ENCODE measurements at regions not wholly inside any gene's neighbourhood (a gene's known extent, or its start where the extent isn't known, plus 50 kb on each side); places are given as distances from the start of the nearest gene placed in this dataset.

DNA sequence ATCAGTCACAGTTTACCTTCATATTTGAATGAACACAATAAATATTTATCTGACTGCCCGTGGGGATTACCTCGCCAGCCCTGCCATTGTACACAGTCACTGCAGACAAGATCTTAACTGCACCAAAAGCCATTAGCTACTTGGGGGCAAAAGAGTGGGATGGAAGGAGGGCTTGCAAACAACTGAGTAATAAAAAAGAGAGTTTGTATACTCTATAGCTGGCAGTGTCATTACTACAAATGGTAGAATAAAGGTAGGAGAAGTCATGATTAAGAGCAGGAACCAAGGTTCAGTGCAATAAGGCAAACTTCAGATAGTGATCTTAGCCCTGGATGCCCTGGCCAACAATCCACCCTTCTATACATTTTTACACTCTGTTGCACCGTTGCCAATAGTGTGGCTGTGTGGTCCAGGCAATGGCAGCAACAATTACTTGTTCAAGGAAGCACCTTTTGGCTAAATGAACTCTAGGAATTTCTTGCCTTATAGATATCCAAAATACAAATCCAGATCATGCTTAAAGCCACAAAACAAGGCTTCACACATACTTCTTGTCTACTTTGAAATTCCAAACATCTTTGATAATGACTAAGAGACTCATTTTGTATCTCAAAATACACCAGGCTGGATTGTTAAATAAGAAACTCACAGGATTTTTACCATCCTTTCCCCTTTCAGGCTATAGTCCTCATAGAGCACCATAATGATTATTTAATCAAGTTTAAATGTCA, 955.4 kb upstream of the ADGRB3 start:
- TF ChIP-seq, protein P1, sequence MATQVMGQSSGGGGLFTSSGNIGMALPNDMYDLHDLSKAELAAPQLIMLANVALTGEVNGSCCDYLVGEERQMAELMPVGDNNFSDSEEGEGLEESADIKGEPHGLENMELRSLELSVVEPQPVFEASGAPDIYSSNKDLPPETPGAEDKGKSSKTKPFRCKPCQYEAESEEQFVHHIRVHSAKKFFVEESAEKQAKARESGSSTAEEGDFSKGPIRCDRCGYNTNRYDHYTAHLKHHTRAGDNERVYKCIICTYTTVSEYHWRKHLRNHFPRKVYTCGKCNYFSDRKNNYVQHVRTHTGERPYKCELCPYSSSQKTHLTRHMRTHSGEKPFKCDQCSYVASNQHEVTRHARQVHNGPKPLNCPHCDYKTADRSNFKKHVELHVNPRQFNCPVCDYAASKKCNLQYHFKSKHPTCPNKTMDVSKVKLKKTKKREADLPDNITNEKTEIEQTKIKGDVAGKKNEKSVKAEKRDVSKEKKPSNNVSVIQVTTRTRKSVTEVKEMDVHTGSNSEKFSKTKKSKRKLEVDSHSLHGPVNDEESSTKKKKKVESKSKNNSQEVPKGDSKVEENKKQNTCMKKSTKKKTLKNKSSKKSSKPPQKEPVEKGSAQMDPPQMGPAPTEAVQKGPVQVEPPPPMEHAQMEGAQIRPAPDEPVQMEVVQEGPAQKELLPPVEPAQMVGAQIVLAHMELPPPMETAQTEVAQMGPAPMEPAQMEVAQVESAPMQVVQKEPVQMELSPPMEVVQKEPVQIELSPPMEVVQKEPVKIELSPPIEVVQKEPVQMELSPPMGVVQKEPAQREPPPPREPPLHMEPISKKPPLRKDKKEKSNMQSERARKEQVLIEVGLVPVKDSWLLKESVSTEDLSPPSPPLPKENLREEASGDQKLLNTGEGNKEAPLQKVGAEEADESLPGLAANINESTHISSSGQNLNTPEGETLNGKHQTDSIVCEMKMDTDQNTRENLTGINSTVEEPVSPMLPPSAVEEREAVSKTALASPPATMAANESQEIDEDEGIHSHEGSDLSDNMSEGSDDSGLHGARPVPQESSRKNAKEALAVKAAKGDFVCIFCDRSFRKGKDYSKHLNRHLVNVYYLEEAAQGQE (IDR thresholded peaks at IDR 0.05; ENCODE audit: insufficient read depth in 1 of 2, low read depth in 2 of 2, low read length in 2 of 2) = no peak
- TF ChIP-seq POLR2AphosphoS5 (IDR thresholded peaks at IDR 0.05; ENCODE audit: low read depth, low read length) = no peak
